GM18505 (cell line): ENCODE measurements at regions not wholly inside any gene's neighbourhood (a gene's known extent, or its start where the extent isn't known, plus 50 kb on each side); places are given as distances from the start of the nearest gene placed in this dataset.

Source experiments
- ATAC-seq: cut with Tn5 transposase; IDR thresholded peaks from one replicate; pipeline ENCODE4 v1.9.1; 2021; ENCODE audit not compliant: unreplicated experiment
- POLR2A ChIP-seq: IDR thresholded peaks from 4 replicates; pipeline ENCODE4 v1.6.1; 2011; ENCODE audit warnings: borderline replicate concordance; ENCODE audit not compliant: insufficient read depth, insufficient read length; ENCODE audit errors: extremely low read depth

DNA sequence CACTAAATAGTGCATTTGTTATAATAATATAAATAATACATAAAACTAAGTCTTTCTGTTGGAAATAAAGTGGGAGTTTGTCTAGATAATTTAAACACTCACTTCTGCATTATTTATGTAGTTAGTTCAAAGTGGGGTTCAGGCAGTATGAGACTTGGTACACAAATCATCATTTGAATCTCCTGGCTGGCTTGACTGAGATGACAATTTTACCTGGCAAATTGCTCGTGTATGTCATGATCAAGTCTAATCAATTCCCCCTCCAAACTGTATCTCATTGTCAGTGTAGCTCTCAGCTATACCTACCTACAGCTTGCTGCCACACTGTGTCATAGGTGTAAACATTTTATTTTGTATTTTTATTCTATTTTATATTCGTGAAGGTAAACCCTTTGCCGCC lies 563.4 kb upstream of the TENM3 start:
- TF ChIP-seq POLR2A = no peak
- ATAC-seq = no peak

DNA sequence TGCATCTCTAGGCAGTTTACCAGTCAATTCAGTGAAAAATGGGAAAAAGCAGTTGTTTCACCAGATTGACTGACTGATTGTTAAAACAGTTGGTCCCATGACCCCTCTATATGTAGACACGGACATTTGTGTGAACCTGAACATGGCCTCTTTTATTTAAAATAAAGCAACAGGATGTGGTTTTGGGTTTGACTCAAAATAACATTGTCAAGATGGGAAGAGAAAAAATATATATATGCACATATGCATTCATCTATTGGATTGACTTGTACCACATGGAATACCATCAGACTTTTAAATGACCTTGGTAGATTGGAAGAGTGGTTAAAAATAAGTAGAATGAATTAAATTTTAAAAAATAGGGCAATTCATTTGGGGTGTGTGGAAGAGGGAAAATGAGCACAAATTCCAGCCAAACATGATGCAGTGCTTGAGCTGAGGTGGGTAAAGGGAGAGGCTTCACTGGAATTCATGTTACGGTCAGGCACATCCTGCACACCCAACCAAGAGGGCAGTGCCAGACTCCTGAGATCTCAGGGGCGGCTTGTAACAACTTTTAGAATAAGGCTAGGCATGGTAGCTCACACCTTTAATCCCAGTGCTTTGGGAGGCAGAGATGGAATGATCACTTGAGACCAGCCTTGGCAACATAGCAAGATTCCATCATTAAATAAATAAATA lies 560.7 kb upstream of the TENM3 start:
- no peak for TF ChIP-seq POLR2A
- ATAC-seq = no peak

DNA sequence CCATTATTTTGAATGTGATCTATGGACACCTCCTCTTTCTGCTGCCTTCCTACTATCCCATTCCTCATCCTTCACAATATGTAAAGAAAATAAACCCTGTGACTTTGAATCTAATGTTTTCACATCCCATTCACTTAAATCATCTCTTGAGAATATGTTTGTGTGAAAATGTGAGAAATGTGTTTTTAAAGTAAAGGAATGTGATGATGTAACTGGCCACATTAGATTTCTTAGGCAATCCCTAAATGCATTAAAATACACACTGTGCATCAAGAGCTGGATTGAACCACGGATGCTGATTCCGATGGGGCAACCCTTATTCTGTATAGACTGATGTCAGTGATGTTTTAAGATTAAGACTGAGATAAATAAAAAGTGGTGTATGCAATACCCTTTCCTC lies 558.9 kb upstream of the TENM3 start:
- TF ChIP-seq POLR2A = no peak
- no peak for ATAC-seq

DNA sequence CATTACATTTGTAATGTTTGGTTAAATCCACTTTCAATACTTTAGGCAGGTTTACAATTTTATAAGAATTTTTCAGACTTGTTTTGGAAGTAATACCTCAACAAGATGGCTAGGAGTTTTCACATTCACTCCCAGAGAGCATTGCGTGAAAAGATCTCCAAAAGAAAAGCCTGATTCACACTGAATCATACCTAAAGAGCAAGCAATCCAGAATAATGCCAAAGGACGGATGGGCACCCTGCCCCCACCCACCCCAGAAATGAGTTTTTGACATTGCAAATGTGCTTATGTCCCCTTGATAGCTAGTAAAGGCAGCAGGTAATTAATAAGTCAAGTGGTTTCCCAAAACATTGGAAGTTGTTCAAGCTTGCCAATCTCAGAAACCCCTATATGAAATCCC lies 557.7 kb upstream of the TENM3 start:
- no peak for ATAC-seq
- no peak for TF ChIP-seq POLR2A

DNA sequence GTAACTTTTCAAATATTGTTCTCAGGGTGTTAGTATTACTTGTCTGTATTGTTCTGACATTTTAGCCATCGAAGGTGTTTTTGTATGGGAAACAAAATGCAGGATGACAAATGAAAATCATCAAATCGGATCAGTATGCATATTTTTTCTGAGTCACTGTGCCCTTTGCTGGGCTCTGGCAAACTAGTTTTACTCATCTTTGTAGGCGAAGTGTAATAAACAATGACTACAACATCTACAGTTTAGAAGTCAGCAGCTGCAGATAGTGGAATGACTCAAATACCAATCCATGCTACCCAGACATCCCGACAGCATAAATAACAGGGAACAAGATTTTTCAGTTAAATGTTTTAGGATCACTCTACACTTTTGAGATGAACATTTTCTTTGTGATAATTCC lies 557.3 kb upstream of the TENM3 start:
- TF ChIP-seq POLR2A = no peak
- ATAC-seq = no peak

DNA sequence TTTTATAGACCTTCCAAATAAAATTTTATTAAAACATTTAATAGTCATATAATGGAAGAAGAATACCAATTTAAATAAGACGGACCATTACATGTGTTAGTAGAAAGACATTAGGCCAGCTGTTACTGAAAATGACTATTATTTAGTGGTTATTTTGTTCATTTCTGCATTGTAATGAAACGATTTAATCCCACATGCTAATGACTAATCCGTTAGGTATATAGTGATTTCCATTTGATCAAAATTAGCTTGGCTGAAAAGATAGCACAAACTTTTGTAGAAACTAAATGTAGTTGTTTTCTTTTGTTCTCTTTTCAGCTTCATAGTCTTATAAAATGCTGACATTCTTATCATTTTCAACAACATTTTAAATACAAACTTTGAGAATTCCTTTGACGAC lies 556.1 kb upstream of the TENM3 start:
- TF ChIP-seq POLR2A = no peak
- ATAC-seq = no peak

DNA sequence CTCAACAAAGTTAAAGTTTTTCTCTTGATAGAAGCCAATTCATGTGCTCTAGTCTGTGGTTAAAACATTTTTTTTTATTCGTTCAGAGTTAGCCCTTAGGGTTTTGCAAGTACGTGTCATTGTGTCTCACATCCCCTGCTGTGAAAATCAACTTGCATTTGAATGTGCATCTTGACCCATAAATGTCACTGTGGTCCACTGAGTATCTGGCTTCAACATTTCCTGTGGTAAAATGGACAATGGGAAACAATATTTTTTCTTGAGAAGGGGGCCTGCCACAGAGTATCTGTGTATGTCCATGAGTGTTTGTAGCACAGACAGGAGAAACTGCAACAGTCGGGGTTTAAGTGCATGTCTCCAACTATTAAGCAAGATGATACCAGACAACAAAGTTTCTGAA lies 554.8 kb upstream of the TENM3 start:
- TF ChIP-seq POLR2A = no peak
- ATAC-seq = no peak

DNA sequence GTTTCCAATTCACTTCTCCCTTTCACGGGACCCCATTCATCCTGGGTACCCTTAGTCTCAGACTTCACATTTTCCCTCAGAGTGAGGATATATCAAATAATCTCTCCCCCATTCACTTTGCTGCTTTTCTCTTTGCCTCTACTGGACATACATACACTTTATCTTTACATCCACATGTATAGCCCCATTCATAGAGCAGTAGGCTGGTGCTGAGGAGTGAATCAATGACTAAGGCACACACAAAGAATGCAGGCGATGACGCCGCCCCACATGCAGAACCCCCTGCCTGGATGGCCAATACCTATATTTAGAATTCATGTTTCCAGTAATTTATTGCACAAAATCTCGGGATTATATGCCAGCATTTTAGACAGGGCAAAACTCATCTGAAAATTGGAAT lies 554.3 kb upstream of the TENM3 start:
- no peak for TF ChIP-seq POLR2A
- no peak for ATAC-seq

DNA sequence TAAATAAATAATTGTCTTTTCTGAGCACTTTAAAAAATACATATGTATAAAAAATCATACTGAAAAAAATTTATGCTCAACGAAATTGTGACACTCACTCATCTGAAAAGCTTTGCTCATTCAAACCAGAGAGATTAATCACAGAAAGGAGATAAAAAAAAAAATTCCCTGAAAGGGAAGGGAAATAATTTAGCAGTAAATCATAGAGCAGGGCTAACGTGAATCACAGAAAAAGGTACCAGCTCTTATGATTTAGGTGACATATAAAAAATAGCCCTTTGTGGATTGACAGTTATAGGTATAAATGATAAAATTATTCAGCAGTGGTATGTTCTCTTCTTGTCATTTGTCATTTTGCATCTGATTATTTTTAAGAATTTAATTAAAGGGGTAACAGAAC lies 552.7 kb upstream of the TENM3 start:
- no peak for ATAC-seq
- no peak for TF ChIP-seq POLR2A

DNA sequence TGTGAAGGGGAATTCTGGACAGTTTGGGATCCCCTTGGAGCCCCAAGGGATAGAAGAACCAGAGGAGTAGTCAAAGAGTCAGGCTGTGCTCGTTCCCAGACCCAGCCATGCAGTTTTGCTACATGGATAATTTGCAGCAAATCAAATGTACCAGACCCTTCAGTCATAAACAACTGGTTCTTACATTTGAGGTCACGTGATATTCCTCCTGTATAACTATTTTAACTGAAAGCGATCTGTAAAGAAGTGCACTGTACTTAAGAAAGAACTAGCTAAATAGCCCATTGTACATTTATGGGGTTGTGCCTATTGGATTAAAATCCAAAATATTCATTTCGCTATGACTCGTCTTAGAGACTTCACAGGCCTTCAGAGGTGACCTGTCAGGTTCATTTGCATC lies 550.2 kb upstream of the TENM3 start:
- no peak for ATAC-seq
- TF ChIP-seq POLR2A = no peak

DNA sequence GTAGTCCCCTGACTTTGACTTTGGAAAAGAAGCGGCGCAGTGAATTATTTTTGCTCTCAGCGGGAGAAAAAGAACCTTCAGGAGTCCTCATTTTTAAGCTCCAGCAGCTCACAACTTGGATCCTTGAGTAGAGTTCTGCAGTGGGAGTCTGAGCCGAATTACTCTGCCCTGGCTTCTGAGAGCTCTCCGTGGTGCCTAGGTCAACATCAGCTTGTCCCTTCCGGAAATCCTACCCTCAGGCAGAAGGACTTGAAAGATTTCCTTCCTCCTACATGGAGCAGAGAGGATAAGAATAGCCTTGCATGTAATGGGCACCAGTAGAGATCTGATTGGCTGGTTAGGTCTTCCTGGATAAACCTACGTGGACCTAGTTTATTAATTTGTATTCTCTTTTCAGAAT lies 549.7 kb upstream of the TENM3 start:
- no peak for ATAC-seq
- no peak for TF ChIP-seq POLR2A

DNA sequence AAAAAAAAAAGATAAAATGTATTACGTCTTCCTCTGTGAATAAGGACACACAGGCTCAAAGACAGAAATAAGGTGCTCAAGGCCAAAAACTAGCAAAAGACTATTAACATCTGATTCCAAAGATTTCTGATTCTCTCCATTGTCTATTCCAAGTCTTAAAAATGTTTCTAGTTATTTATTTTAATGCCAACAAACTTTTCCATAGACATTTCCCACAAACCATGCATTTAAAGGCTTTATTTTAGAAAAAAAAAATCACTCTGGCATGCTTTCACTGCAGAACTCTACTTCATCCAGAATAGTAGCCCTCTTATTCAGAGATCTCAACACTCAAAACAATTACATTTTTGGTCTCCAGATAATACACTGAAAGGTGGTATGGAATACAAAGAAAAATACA lies 545.0 kb upstream of the TENM3 start:
- ATAC-seq = no peak
- no peak for TF ChIP-seq POLR2A

DNA sequence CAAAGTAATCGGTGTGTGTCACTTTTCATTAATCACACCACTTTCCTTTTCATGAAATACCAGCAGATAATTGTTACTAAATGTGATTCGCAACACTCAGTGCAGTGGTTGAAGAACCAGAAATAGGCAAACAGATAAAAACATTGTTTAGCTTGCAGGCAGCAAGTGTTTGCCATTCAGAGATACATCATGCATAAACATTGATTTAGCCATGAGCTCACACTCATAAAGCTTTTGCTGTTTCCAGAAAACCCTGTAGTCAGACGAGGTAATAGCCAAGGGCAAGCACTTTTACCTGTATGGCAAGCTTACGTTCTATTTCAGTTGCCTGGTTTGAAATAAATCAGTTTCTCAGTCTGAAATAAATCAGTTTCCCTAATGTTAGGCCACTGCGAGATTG lies 542.0 kb upstream of the TENM3 start:
- ATAC-seq = no peak
- no peak for TF ChIP-seq POLR2A

DNA sequence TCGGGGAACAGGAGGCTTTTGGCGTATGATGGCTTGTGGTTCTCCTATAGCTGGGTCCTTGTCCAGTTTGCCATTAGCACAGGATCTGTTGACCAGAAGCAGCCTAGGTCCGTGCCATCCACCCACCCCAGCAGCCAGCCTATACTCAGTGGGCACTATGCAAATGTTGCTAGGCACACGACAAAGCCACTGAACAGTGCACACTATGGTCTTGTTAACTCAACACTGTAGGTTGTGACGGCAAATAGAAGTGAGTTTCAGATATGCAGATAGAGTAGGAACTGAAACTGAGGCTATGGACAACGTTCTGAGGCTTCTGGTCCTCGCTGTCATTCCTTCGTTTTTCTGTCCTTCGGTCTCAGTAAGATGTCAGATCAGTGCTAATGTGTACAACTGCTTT lies 541.3 kb upstream of the TENM3 start:
- no peak for ATAC-seq
- TF ChIP-seq POLR2A = no peak
